Fibroblast of lung (primary cell): ENCODE measurements at regions not wholly inside any gene's neighbourhood (a gene's known extent, or its start where the extent isn't known, plus 50 kb on each side); places are given as distances from the start of the nearest gene placed in this dataset.

Experiments
- DNase-seq, 2 donors: peaks; one replicate each; pipeline versions ENCODE4 v3.0.0 to v3.0.0-alpha.2; 2010; ENCODE audit warnings: low read depth in 2 of 2
- H2AFZ ChIP-seq: 2 replicates; pipeline ENCODE4 v1.5.1; 2012; ENCODE audit warnings: low read length, control low read depth, inconsistent platforms
- H3K27ac ChIP-seq: 2 replicates; pipeline ENCODE4 v1.5.1; 2011; ENCODE audit warnings: low read length, control low read depth; ENCODE audit not compliant: insufficient read depth
- H3K27me3 ChIP-seq: 2 replicates; pipeline ENCODE4 v1.5.1; 2011; ENCODE audit warnings: mild to moderate bottlenecking, low read length; ENCODE audit not compliant: control insufficient read depth, insufficient read depth
- H3K36me3 ChIP-seq: 2 replicates; pipeline ENCODE4 v1.5.1; 2011; ENCODE audit warnings: low read length; ENCODE audit not compliant: control insufficient read depth, insufficient read depth
- H3K4me1 ChIP-seq: 2 replicates; pipeline ENCODE4 v1.5.1; 2011; ENCODE audit warnings: low read length; ENCODE audit not compliant: control insufficient read depth, insufficient read depth; ENCODE audit errors: extremely low read depth
- H3K4me2 ChIP-seq: 2 replicates; pipeline ENCODE4 v1.5.1; 2011; ENCODE audit warnings: low read length, control low read depth; ENCODE audit not compliant: insufficient read depth; ENCODE audit errors: extremely low read depth
- H3K4me3 ChIP-seq, 4 experiments: fragments of 200-600 bp in 1 of 4; sonication (generic) in 1 of 4; replicated peaks in 1 of 4; 2 replicates each; pipeline ENCODE4 v1.5.1; 2011 to 2016; ENCODE audit warnings: low read length in 4 of 4, low read depth in 3 of 4, mild to moderate bottlenecking in 3 of 4, control low read depth in 2 of 4, inconsistent platforms in 1 of 4, mixed read lengths in 1 of 4; ENCODE audit not compliant: insufficient read depth in 1 of 4; ENCODE audit errors: control extremely low read depth in 1 of 4
- H3K79me2 ChIP-seq: 2 replicates; pipeline ENCODE4 v1.5.1; 2012; ENCODE audit warnings: mild to moderate bottlenecking, low read length, inconsistent platforms; ENCODE audit not compliant: control insufficient read depth, insufficient read depth
- H3K9ac ChIP-seq: 2 replicates; pipeline ENCODE4 v1.5.1; 2011; ENCODE audit warnings: mild to moderate bottlenecking, low read length, control low read depth; ENCODE audit not compliant: insufficient read depth
- H3K9me3 ChIP-seq: 2 replicates; pipeline ENCODE4 v1.5.1; 2012; ENCODE audit warnings: low read depth, low read length; ENCODE audit not compliant: control insufficient read depth, insufficient read depth
- H4K20me1 ChIP-seq: 2 replicates; pipeline ENCODE4 v1.5.1; 2011; ENCODE audit warnings: low read length; ENCODE audit not compliant: control insufficient read depth, insufficient read depth; ENCODE audit errors: extremely low read depth
- EZH2 ChIP-seq: IDR thresholded peaks from 2 replicates; pipeline ENCODE4 v1.5.1; 2012; ENCODE audit warnings: low read length, control low read depth, mild to moderate bottlenecking; ENCODE audit errors: missing control alignments
- TF ChIP-seq, protein P1 (sequence below), 2 donors: IDR thresholded peaks in 1 of 2; conservative IDR thresholded peaks in 1 of 2; 1 replicate in 1 of 2; 2 replicates in 1 of 2; pipeline ENCODE4 v1.5.1; 2011 to 2012; ENCODE audit warnings: low read length in 2 of 2, control low read depth in 1 of 2, inconsistent platforms in 1 of 2, low read depth in 1 of 2, mild to moderate bottlenecking in 1 of 2

DNA sequence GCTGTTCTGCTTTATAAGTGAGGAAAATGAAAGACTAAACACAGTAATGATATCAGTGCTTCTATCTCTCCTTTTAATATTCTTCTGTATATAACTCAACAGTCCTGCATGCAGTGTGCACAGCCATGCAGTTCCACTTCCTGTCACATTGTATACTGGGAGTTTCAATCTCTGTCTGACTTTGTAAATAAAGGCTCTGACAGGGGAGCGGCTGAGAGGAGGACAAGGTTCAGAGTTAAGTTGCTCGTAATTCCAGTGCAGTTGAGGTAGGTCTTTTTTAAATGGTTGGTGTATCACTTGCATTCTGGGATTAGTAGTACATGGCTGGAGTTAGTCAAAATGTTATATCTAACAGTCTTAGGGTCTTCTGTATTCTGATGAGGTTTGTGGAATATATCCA is 264.5 kb downstream of the OLFM3 start:
- Histone ChIP-seq H3K9me3 (no peaks in the 10 kb centered on the region), H3K4me3 (no peak overlapping the region), H2AFZ (no peak overlapping the region), H3K36me3 (no peaks in the 10 kb centered on the region), H4K20me1 (no peaks in the 10 kb centered on the region), H3K79me2 (no peaks in the 10 kb centered on the region), H3K4me1 (no peaks in the 10 kb centered on the region), H3K9ac (no peak overlapping the region), H3K27me3 (no peaks in the 10 kb centered on the region), H3K27ac (no peak overlapping the region), H3K4me2 (no peak overlapping the region)
- TF ChIP-seq, protein P1, sequence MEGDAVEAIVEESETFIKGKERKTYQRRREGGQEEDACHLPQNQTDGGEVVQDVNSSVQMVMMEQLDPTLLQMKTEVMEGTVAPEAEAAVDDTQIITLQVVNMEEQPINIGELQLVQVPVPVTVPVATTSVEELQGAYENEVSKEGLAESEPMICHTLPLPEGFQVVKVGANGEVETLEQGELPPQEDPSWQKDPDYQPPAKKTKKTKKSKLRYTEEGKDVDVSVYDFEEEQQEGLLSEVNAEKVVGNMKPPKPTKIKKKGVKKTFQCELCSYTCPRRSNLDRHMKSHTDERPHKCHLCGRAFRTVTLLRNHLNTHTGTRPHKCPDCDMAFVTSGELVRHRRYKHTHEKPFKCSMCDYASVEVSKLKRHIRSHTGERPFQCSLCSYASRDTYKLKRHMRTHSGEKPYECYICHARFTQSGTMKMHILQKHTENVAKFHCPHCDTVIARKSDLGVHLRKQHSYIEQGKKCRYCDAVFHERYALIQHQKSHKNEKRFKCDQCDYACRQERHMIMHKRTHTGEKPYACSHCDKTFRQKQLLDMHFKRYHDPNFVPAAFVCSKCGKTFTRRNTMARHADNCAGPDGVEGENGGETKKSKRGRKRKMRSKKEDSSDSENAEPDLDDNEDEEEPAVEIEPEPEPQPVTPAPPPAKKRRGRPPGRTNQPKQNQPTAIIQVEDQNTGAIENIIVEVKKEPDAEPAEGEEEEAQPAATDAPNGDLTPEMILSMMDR (conservative IDR thresholded peaks at IDR 0.05 in 1 of 2, IDR thresholded peaks at IDR 0.05 in 1 of 2; ENCODE audit: low read depth in 1 of 2, low read length in 2 of 2), result no peak
- TF ChIP-seq EZH2, result no peak
- DNase-seq, result no peak

DNA sequence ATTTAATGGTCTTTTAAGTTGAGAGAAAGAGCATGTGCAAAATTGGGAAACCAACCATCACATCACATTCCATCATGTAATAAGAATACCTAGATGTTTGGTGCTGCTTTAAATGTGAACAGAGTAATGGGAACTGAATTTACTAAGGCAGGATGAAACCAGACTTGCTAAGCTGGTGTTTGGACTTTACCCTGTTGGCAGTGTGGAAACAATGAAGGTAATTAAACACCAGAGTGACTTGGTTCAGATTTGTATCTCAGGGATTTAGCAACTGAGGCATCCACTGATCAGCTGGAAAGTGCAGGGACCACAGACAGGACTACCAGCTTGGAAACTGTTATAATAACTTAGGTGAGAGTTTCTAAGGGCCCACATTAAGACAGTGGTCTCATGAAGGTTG is 263.4 kb downstream of the OLFM3 start:
- no peaks in the 10 kb centered on the region for H3K27me3 ChIP-seq
- H3K36me3 ChIP-seq, result no peaks in the 10 kb centered on the region
- no peak overlapping the region for H3K9ac ChIP-seq
- no peaks in the 10 kb centered on the region for H3K79me2 ChIP-seq
- no peak overlapping the region for H3K27ac ChIP-seq
- no peak for DNase-seq
- no peak overlapping the region for H2AFZ ChIP-seq
- H3K4me1 ChIP-seq, result no peaks in the 10 kb centered on the region
- no peak for TF ChIP-seq EZH2
- TF ChIP-seq, protein P1 (conservative IDR thresholded peaks at IDR 0.05 in 1 of 2, IDR thresholded peaks at IDR 0.05 in 1 of 2; ENCODE audit: low read depth in 1 of 2, low read length in 2 of 2), result no peak
- no peaks in the 10 kb centered on the region for H3K9me3 ChIP-seq
- no peak overlapping the region for H3K4me3 ChIP-seq
- no peak overlapping the region for H3K4me2 ChIP-seq
- no peaks in the 10 kb centered on the region for H4K20me1 ChIP-seq

DNA sequence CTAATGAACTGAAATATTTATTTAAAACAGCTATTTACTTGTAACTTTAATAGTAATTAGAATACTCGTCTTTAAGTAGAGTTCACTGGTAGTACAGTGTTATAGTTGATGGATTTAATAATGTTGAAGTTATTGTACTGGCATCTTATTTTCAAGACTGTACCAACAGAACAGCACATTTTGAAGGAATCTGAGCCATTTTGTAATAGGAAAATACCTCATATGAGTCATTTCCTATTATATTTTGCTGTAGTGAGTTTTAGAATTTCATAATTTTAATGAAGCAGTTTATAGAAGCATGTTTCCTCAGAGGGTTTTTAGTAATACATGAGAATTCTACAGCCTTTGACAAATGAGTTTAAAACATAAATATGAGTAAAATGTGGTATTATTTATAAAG is 258.3 kb downstream of the OLFM3 start:
- Histone ChIP-seq H3K79me2 (no peaks in the 10 kb centered on the region), H3K27ac (no peak overlapping the region), H4K20me1 (no peaks in the 10 kb centered on the region), H3K9ac (no peak overlapping the region), H3K4me2 (peak overlapping the region; percentile 18), H3K4me1 (no peaks in the 10 kb centered on the region), H3K36me3 (no peaks in the 10 kb centered on the region), H2AFZ (no peak overlapping the region), H3K9me3 (no peaks in the 10 kb centered on the region), H3K4me3 (no peak overlapping the region), H3K27me3 (no peaks in the 10 kb centered on the region)
- TF ChIP-seq EZH2, result no peak
- TF ChIP-seq, protein P1 (conservative IDR thresholded peaks at IDR 0.05 in 1 of 2, IDR thresholded peaks at IDR 0.05 in 1 of 2; ENCODE audit: low read depth in 1 of 2, low read length in 2 of 2), result no peak
- DNase-seq, result peak; percentile 46 to 72
